IMR-90 (cell line): ENCODE measurements at regions not wholly inside any gene's neighbourhood (a gene's known extent, or its start where the extent isn't known, plus 50 kb on each side); places are given as distances from the start of the nearest gene placed in this dataset.

Experiments used
- ATAC-seq: fragments of 200-7000 bp; cut with Tn5 transposase; 2 replicates; pipeline ENCODE4 v1.9.1; 2020; ENCODE audit warnings: low read depth, mild to moderate bottlenecking, moderate library complexity
- BruUV-seq: library from RNA; stranded (reverse); fragments of 400-500 nt; replicated peaks from 2 replicates; lab custom pipeline; 2021; lab: Mats Ljungman, UMichigan
- CTCF ChIA-PET: fragments of 300-600 bp; formaldehyde crosslinking; extraction: SDS; loops from one replicate; lab custom pipeline; 2021; ENCODE audit warnings: antibody characterized with exemption; lab: Yijun Ruan, JAX
- POLR2A ChIA-PET: fragments of 300-600 bp; sonication (Branson Sonifier 250); formaldehyde crosslinking; loops from one replicate; lab custom pipeline; 2022; ENCODE audit warnings: antibody characterized with exemption; ENCODE audit not compliant: unreplicated experiment; lab: Charles Lee
- DNase-seq: peaks from one replicate; pipeline ENCODE4 v3.0.0; 2013
- H2AFZ ChIP-seq: replicated peaks from 2 replicates; pipeline ENCODE3; 2013; ENCODE audit warnings: low read length, mild to moderate bottlenecking; ENCODE audit not compliant: poor library complexity
- H2AK5ac ChIP-seq: 2 replicates; pipeline ENCODE4 v1.6.1; 2013; ENCODE audit warnings: low read depth, low read length, inconsistent platforms
- H2AK9ac ChIP-seq: replicated peaks from 2 replicates; pipeline ENCODE3; 2013; ENCODE audit warnings: mild to moderate bottlenecking, low read depth, low read length, moderate library complexity; ENCODE audit not compliant: poor library complexity
- H2BK120ac ChIP-seq: 2 replicates; pipeline ENCODE4 v1.6.1; 2013; ENCODE audit warnings: low read depth, low read length, inconsistent platforms
- H2BK15ac ChIP-seq: 3 replicates; pipeline ENCODE4 v1.6.1; 2013; ENCODE audit warnings: low read depth, low read length, inconsistent platforms
- H2BK20ac ChIP-seq: 2 replicates; pipeline ENCODE4 v1.6.1; 2013; ENCODE audit warnings: low read depth, mild to moderate bottlenecking, inconsistent platforms, low read length, moderate library complexity
- H2BK5ac ChIP-seq: 2 replicates; pipeline ENCODE4 v1.6.1; 2013; ENCODE audit warnings: mild to moderate bottlenecking, low read depth, low read length, inconsistent platforms; ENCODE audit not compliant: poor library complexity, severe bottlenecking
- H3K14ac ChIP-seq: replicated peaks from 2 replicates; pipeline ENCODE4 v1.6.1; 2013; ENCODE audit warnings: low read depth, low read length, inconsistent platforms
- H3K18ac ChIP-seq: 2 replicates; pipeline ENCODE4 v1.6.1; 2013; ENCODE audit warnings: low read depth, low read length, control low read depth
- H3K23ac ChIP-seq: 2 replicates; pipeline ENCODE4 v1.6.1; 2013; ENCODE audit warnings: low read depth, low read length, inconsistent platforms
- H3K27ac ChIP-seq: 2 replicates; pipeline ENCODE4 v1.5.1; 2013; ENCODE audit warnings: mild to moderate bottlenecking, control low read depth, low read length; ENCODE audit not compliant: insufficient read depth
- H3K27me3 ChIP-seq: 2 replicates; pipeline ENCODE4 v1.6.1; 2013; ENCODE audit warnings: low read length; ENCODE audit not compliant: control insufficient read depth, insufficient read depth
- H3K36me3 ChIP-seq: 2 replicates; pipeline ENCODE4 v1.6.1; 2013; ENCODE audit warnings: low read length, mixed read lengths; ENCODE audit not compliant: control insufficient read depth, insufficient read depth
- H3K4ac ChIP-seq: 2 replicates; pipeline ENCODE4 v1.6.1; 2013; ENCODE audit warnings: low read depth, low read length, inconsistent platforms
- H3K4me1 ChIP-seq: 2 replicates; pipeline ENCODE4 v1.6.1; 2013; ENCODE audit warnings: low read length, mixed read lengths; ENCODE audit not compliant: control insufficient read depth, insufficient read depth
- H3K4me2 ChIP-seq: 2 replicates; pipeline ENCODE4 v1.6.1; 2013; ENCODE audit warnings: low read depth, mild to moderate bottlenecking, control low read depth, low read length, moderate library complexity
- H3K4me3 ChIP-seq: 2 replicates; pipeline ENCODE4 v1.5.1; 2013; ENCODE audit warnings: low read depth, mild to moderate bottlenecking, control low read depth, low read length, moderate library complexity; ENCODE audit not compliant: insufficient read depth
- H3K56ac ChIP-seq: 2 replicates; pipeline ENCODE4 v1.6.1; 2013; ENCODE audit warnings: low read length, inconsistent platforms; ENCODE audit not compliant: insufficient read depth; ENCODE audit errors: extremely low read depth
- H3K79me1 ChIP-seq, 2 experiments: 2 replicates each; pipeline ENCODE4 v1.6.1; 2013; ENCODE audit warnings: low read length in 2 of 2, inconsistent platforms in 1 of 2, low read depth in 1 of 2
- H3K9ac ChIP-seq: 2 replicates; pipeline ENCODE4 v1.6.1; 2013; ENCODE audit warnings: low read depth, low read length, control low read depth
- H3K9me1 ChIP-seq: 2 replicates; pipeline ENCODE4 v1.6.1; 2013; ENCODE audit warnings: low read length, inconsistent platforms; ENCODE audit not compliant: insufficient read depth
- H3K9me3 ChIP-seq: 2 replicates; pipeline ENCODE4 v1.6.1; 2013; ENCODE audit warnings: low read length; ENCODE audit not compliant: control insufficient read depth, insufficient read depth
- H4K20me1 ChIP-seq: 2 replicates; pipeline ENCODE4 v1.6.1; 2013; ENCODE audit warnings: low read length, inconsistent platforms; ENCODE audit not compliant: insufficient read depth
- H4K5ac ChIP-seq: 2 replicates; pipeline ENCODE4 v1.6.1; 2013; ENCODE audit warnings: mild to moderate bottlenecking, low read depth, low read length, control low read depth
- H4K8ac ChIP-seq, 2 experiments: 2 replicates each; pipeline ENCODE4 v1.6.1; 2013; ENCODE audit warnings: low read depth in 2 of 2, low read length in 2 of 2, control low read depth in 1 of 2, inconsistent platforms in 1 of 2
- H4K91ac ChIP-seq: 2 replicates; pipeline ENCODE4 v1.6.1; 2013; ENCODE audit warnings: low read depth, low read length, inconsistent platforms; ENCODE audit not compliant: insufficient read depth
- BHLHE40 ChIP-seq: fragments of 150-350 bp; IDR thresholded peaks from 2 replicates; pipeline ENCODE4 v1.6.1; 2016; ENCODE audit warnings: mild to moderate bottlenecking, low read depth, low read length
- CEBPB ChIP-seq: IDR thresholded peaks from 2 replicates; pipeline ENCODE4 v1.6.1; 2012; ENCODE audit warnings: low read depth, low read length, improper control_type of control experiment
- CHD1 ChIP-seq: IDR thresholded peaks from 2 replicates; pipeline ENCODE4 v1.6.1; 2012; ENCODE audit warnings: low read depth, low read length, improper control_type of control experiment
- FOS ChIP-seq: fragments of 150-350 bp; IDR thresholded peaks from 2 replicates; pipeline ENCODE4 v1.6.1; 2016; ENCODE audit warnings: low read depth, low read length
- MAZ ChIP-seq: IDR thresholded peaks from 2 replicates; pipeline ENCODE4 v1.6.1; 2012; ENCODE audit warnings: low read depth, mild to moderate bottlenecking, low read length, improper control_type of control experiment, moderate library complexity, borderline replicate concordance
- MXI1 ChIP-seq: IDR thresholded peaks from 2 replicates; pipeline ENCODE4 v1.6.1; 2012; ENCODE audit warnings: low read depth, mild to moderate bottlenecking, low read length, moderate library complexity, borderline replicate concordance
- NFE2L2 ChIP-seq: fragments of 150-350 bp; IDR thresholded peaks from 2 replicates; pipeline ENCODE4 v1.6.1; 2016; ENCODE audit warnings: low read depth, mild to moderate bottlenecking, low read length
- POLR2A ChIP-seq: IDR thresholded peaks from 2 replicates; pipeline ENCODE4 v1.6.1; 2012; ENCODE audit warnings: mild to moderate bottlenecking, low read depth, low read length
- RAD21 ChIP-seq: IDR thresholded peaks from 2 replicates; pipeline ENCODE4 v1.6.1; 2012; ENCODE audit warnings: low read length, improper control_type of control experiment
- RCOR1 ChIP-seq: IDR thresholded peaks from 2 replicates; pipeline ENCODE4 v1.6.1; 2012; ENCODE audit warnings: mild to moderate bottlenecking, low read length, improper control_type of control experiment; ENCODE audit not compliant: insufficient replicate concordance
- RFX5 ChIP-seq: IDR thresholded peaks from 2 replicates; pipeline ENCODE4 v1.8.0; 2012; ENCODE audit warnings: low read depth, mild to moderate bottlenecking, low read length, moderate library complexity
- SMC3 ChIP-seq: fragments of 150-350 bp; IDR thresholded peaks from 2 replicates; pipeline ENCODE4 v1.6.1; 2016; ENCODE audit warnings: low read depth, mild to moderate bottlenecking, antibody characterized with exemption, low read length, moderate library complexity
- USF2 ChIP-seq: fragments of 150-350 bp; IDR thresholded peaks from 2 replicates; pipeline ENCODE4 v1.6.1; 2017; ENCODE audit warnings: mild to moderate bottlenecking, antibody characterized with exemption, low read length, low read depth
- WGBS, 2 experiments: methylation state at CpG; one replicate each; pipeline versions ENCODE4 v1.1.5 to v1.1.7; 2013; ENCODE audit warnings: missing lambda C conversion rate in 2 of 2; ENCODE audit not compliant: insufficient read length in 1 of 2; ENCODE audit errors: extremely low coverage in 2 of 2; 5-methylcytosine and 5-hydroxymethylcytosine counted together
- dilution Hi-C: fragments of 300-500 bp; cut with HindIII; formaldehyde crosslinking; loops from one replicate; pipeline ENCODE4 v1.14.3; 2018; ENCODE audit warnings: low sequenced_read_pairs; ENCODE audit not compliant: unreplicated experiment
- in situ Hi-C: fragments of 300-500 bp; cut with MboI; formaldehyde crosslinking; loops from 3 replicates; pipeline ENCODE4 v1.14.3; 2019; ENCODE audit warnings: low sequenced_read_pairs, inconsistent platforms, mixed read lengths
- intact Hi-C: fragments of 100-400 bp; cut with micrococcal nuclease; formaldehyde crosslinking; loops from 2 replicates; pipeline ENCODE4 v1.10.0; 2022
- TF ChIP-seq, protein P1 (sequence below): conservative IDR thresholded peaks from 2 replicates; pipeline ENCODE4 v1.5.1; 2012; ENCODE audit warnings: mild to moderate bottlenecking, low read depth, low read length, improper control_type of control experiment
- TF ChIP-seq, protein P2 (sequence below): fragments of 150-350 bp; IDR thresholded peaks from 2 replicates; pipeline ENCODE4 v1.6.1; 2016; ENCODE audit warnings: low read depth, mild to moderate bottlenecking, low read length, moderate library complexity, borderline replicate concordance

DNA sequence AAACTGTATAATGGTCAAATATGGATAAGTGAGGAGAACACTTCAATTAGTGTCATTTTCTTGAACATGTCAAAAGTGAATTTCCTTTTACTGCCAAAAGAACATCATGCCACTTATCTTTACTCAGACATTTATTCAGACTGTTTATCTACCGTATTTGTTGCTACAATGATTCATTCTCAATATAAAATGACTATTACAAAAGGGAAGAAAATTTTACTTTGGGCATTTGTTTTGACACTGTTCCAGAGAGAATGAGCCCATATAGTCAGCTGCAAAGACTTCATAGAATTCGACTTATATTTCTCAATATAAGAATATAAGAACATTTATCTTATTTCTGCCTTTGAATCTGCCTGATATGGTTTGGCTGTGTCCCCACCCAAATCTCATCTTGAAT, 1699.1 kb downstream of the BRINP3 start:
- Histone ChIP-seq H3K18ac (no peak overlapping the region), H4K91ac (no peak overlapping the region), H3K14ac (no peak overlapping the region), H3K27ac (no peak overlapping the region), H3K9me1 (no peaks in the 10 kb centered on the region), H3K9me3 (no peaks in the 10 kb centered on the region), H3K4me1 (no peaks in the 10 kb centered on the region), H4K5ac (no peak overlapping the region), H3K23ac (no peak overlapping the region), H2BK5ac (no peak overlapping the region), H3K4me3 (no peak overlapping the region), H3K9ac (no peak overlapping the region), H3K79me1 (no peaks in the 10 kb centered on the region), H2AFZ (no peak overlapping the region), H3K4me2 (no peak overlapping the region), H4K8ac (no peak overlapping the region), H3K27me3 (no peaks in the 10 kb centered on the region), H3K56ac (no peak overlapping the region), H4K20me1 (no peaks in the 10 kb centered on the region), H3K36me3 (no peaks in the 10 kb centered on the region), H2BK120ac (no peak overlapping the region), H2BK15ac (no peak overlapping the region), H3K4ac (no peak overlapping the region), H2AK5ac (no peak overlapping the region), H2BK20ac (no peak overlapping the region), H2AK9ac (no peak overlapping the region)
- in situ Hi-C loops, result no loop called here
- ATAC-seq (no peak), DNase-seq (peak; percentile 13)
- no TSS peak for BruUV-seq
- intact Hi-C loops, result no loop called here
- ChIA-PET POLR2A (no interaction called here), CTCF (interaction anchor here (1.3 kb wide), 1 partner anchor 18 kb away, joined by 3 read pairs; no protein-coding TSS in a partner anchor)
- dilution Hi-C loops, result no loop called here
- WGBS, 2 experiments, result no CpG with 5 or more reads among the region's 2 CpGs
- no peak for TF ChIP-seq RAD21
- TF ChIP-seq FOS, result no peak
- no peak for TF ChIP-seq MXI1
- TF ChIP-seq USF2, result no peak
- no peak for TF ChIP-seq MAZ
- TF ChIP-seq CHD1, result no peak
- no peak for TF ChIP-seq SMC3
- TF ChIP-seq NFE2L2, result no peak
- TF ChIP-seq RFX5, result no peak
- TF ChIP-seq, protein P1, sequence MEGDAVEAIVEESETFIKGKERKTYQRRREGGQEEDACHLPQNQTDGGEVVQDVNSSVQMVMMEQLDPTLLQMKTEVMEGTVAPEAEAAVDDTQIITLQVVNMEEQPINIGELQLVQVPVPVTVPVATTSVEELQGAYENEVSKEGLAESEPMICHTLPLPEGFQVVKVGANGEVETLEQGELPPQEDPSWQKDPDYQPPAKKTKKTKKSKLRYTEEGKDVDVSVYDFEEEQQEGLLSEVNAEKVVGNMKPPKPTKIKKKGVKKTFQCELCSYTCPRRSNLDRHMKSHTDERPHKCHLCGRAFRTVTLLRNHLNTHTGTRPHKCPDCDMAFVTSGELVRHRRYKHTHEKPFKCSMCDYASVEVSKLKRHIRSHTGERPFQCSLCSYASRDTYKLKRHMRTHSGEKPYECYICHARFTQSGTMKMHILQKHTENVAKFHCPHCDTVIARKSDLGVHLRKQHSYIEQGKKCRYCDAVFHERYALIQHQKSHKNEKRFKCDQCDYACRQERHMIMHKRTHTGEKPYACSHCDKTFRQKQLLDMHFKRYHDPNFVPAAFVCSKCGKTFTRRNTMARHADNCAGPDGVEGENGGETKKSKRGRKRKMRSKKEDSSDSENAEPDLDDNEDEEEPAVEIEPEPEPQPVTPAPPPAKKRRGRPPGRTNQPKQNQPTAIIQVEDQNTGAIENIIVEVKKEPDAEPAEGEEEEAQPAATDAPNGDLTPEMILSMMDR, result no peak
- TF ChIP-seq POLR2A, result no peak
- TF ChIP-seq RCOR1, result no peak
- TF ChIP-seq, protein P2, sequence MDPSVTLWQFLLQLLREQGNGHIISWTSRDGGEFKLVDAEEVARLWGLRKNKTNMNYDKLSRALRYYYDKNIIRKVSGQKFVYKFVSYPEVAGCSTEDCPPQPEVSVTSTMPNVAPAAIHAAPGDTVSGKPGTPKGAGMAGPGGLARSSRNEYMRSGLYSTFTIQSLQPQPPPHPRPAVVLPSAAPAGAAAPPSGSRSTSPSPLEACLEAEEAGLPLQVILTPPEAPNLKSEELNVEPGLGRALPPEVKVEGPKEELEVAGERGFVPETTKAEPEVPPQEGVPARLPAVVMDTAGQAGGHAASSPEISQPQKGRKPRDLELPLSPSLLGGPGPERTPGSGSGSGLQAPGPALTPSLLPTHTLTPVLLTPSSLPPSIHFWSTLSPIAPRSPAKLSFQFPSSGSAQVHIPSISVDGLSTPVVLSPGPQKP, result no peak
- no peak for TF ChIP-seq CEBPB
- no peak for TF ChIP-seq BHLHE40
